ENCODE measurements at regions not wholly inside any gene's neighbourhood (a gene's known extent, or its start where the extent isn't known, plus 50 kb on each side); places are given as distances from the start of the nearest gene placed in this dataset.

DNA sequence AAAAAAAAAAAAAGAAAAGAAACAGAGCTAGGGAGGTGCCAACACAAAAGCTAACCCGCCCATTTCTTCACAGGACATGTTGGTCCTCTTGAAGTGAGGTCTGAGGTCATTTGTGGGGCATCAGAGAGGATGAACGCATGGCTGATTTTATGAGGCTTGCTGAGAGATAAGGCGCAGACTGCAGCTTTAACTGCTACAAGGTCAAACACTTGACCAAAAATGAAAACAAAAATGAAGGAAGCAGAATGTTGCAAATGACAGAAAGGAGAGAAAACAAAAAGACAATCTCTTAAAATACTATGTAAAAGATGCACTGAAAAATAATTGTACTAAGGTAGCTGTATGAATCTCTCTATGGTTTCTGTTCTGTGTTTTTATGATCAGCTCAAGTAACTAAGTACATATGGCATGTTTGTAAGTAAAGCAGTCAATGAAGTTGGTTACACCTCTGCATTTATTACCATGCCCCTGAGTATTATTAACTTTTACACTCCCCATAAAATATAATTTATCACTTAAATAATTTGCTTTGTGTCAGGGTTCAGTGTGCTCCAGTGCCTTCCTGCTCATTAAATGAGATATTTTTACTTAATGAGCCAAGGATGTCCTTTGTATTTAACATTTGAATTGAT, 249.1 kb upstream of the NR5A2 start:
- H3K4me1 ChIP-seq (ENCODE audit: control insufficient read depth in 2 of 2, insufficient read depth in 2 of 2, low read length in 1 of 2), result no peaks in the 10 kb centered on the region
- no peak overlapping the region for H3K4me3 ChIP-seq (ENCODE audit: low read depth in 1 of 2, low read length in 2 of 2)
- H3K36me3 ChIP-seq (ENCODE audit: control insufficient read depth in 2 of 2, insufficient read depth in 2 of 2, low read length in 1 of 2), result no peaks in the 10 kb centered on the region
- H3K27ac ChIP-seq (ENCODE audit: low read depth in 2 of 2, low read length in 1 of 2), result no peak overlapping the region
- H3K27me3 ChIP-seq (ENCODE audit: control insufficient read depth in 1 of 2, insufficient read depth in 2 of 2, low read length in 2 of 2), result no peaks in the 10 kb centered on the region
- no peaks in the 10 kb centered on the region for H3K9me3 ChIP-seq (ENCODE audit: control insufficient read depth in 2 of 2, insufficient read depth in 1 of 2, low read depth in 1 of 2, low read length in 1 of 2)
- 64 to 75% methylated on average over 3 of the region's 3 CpGs for WGBS, 2 donors

DNA sequence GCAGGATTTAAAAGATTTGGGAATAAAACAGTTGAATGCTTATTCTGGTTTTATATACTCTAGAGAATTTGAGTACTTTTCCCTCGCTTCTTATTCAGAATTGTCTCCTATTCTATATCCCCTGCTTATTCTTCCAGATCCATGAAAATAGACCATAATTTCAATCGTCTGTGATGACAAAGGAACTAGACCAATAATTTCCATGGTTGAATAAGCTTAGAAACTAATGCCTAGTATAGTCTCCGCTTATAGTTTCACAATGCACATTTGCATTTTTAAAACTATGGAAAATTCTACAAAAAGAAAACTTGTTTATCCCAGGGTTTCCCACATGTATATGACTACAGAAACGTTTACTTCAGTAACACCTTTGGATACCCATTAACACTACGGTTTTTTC, 247.4 kb upstream of the NR5A2 start:
- Histone ChIP-seq H3K27ac (ENCODE audit: low read depth in 2 of 2, low read length in 1 of 2) (no peak overlapping the region), H3K9me3 (ENCODE audit: control insufficient read depth in 2 of 2, insufficient read depth in 1 of 2, low read depth in 1 of 2, low read length in 1 of 2) (no peaks in the 10 kb centered on the region), H3K4me1 (ENCODE audit: control insufficient read depth in 2 of 2, insufficient read depth in 2 of 2, low read length in 1 of 2) (no peaks in the 10 kb centered on the region), H3K4me3 (ENCODE audit: low read depth in 1 of 2, low read length in 2 of 2) (no peak overlapping the region), H3K36me3 (ENCODE audit: control insufficient read depth in 2 of 2, insufficient read depth in 2 of 2, low read length in 1 of 2) (no peaks in the 10 kb centered on the region), H3K27me3 (ENCODE audit: control insufficient read depth in 1 of 2, insufficient read depth in 2 of 2, low read length in 2 of 2) (no peaks in the 10 kb centered on the region)
- 80 to 84% methylated on average over 5 of the region's 5 CpGs for WGBS, 2 donors

DNA sequence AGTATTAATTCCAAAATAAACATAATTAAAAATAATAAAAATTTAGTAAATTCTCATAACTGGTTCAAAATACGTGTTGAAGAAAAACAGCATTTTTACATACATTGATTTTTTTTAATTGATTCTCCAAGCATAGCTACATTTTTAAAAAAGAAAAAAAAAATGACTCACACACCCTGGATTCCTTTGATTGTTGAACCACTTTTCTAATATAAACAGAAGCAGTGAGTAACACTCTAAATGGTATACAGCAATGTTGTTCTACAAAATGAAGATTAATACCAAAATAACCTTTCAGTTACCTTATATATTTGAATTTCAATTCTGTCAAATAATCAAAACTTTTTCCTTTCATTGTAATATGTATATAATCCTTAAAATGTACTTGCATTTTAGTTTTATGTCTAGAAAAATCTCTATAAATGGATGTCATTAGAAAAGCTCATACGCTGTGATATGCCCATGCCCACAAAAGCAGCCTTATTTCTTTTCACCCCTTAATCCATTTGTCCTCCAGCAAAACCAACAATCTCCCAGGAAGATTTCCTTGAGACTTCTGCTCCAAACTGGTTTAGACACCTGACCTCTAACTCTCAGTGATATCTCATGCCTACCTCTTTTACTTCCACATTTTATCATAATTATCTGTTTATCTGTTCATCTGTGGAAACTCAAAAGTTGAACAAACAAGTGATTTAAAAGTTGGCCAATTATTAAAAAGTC, 246.4 kb upstream of the NR5A2 start:
- 80 to 84% methylated on average over 2 of the region's 2 CpGs for WGBS, 2 donors
- no peaks in the 10 kb centered on the region for H3K9me3 ChIP-seq (ENCODE audit: control insufficient read depth in 2 of 2, insufficient read depth in 1 of 2, low read depth in 1 of 2, low read length in 1 of 2)
- H3K36me3 ChIP-seq (ENCODE audit: control insufficient read depth in 2 of 2, insufficient read depth in 2 of 2, low read length in 1 of 2), result no peaks in the 10 kb centered on the region

DNA sequence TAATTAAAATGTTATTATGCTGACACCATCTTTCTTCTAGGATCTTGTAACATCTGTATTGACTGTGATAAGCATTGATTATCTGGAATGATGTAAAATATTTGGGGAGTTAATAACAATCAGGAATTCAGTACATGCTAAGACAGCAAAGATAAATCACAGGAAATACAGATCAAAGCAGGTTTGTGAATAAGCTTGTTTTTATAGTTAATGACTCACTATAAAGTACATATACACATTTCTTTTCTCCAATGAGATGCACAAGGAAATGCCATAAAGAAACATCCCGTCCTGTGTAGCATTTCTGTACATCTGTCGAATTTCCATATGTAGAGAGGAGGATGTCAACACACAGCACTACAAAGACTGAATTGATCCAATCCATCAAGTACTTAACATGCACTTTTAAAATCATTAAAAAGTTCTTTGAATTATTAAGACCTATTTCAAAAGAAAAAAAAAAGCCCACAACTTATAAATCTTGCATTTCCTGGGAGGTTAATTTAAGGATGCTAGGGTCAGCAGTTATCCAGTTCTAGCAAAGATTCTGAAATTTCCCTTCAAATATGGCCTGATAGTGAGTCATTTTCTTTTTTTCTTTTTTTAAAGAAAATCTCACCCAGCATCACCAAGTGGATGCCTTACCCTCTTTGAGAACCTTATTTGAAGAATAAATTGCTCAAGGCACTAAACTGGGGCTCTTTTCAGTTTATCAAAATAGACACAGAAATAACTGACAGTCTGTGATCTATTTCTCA, 243.2 kb upstream of the NR5A2 start:
- 20 to 38% methylated on average over 2 of the region's 2 CpGs for WGBS, 2 donors
- no peaks in the 10 kb centered on the region for H3K36me3 ChIP-seq (ENCODE audit: control insufficient read depth in 2 of 2, insufficient read depth in 2 of 2, low read length in 1 of 2)
- no peak overlapping the region for H3K4me3 ChIP-seq (ENCODE audit: low read depth in 1 of 2, low read length in 2 of 2)
- no peaks in the 10 kb centered on the region for H3K9me3 ChIP-seq (ENCODE audit: control insufficient read depth in 2 of 2, insufficient read depth in 1 of 2, low read depth in 1 of 2, low read length in 1 of 2)
- H3K27me3 ChIP-seq (ENCODE audit: control insufficient read depth in 1 of 2, insufficient read depth in 2 of 2, low read length in 2 of 2), result no peaks in the 10 kb centered on the region
- no peak overlapping the region for H3K27ac ChIP-seq (ENCODE audit: low read depth in 2 of 2, low read length in 1 of 2)
- no peaks in the 10 kb centered on the region for H3K4me1 ChIP-seq (ENCODE audit: control insufficient read depth in 2 of 2, insufficient read depth in 2 of 2, low read length in 1 of 2)

More for the DNA sequence above, 246.4 kb upstream of the NR5A2 start:
- H3K27me3 ChIP-seq (ENCODE audit: control insufficient read depth in 1 of 2, insufficient read depth in 2 of 2, low read length in 2 of 2), result no peaks in the 10 kb centered on the region
- no peak overlapping the region for H3K4me3 ChIP-seq (ENCODE audit: low read depth in 1 of 2, low read length in 2 of 2)
- H3K27ac ChIP-seq (ENCODE audit: low read depth in 2 of 2, low read length in 1 of 2), result no peak overlapping the region
- H3K4me1 ChIP-seq (ENCODE audit: control insufficient read depth in 2 of 2, insufficient read depth in 2 of 2, low read length in 1 of 2), result no peaks in the 10 kb centered on the region

DNA sequence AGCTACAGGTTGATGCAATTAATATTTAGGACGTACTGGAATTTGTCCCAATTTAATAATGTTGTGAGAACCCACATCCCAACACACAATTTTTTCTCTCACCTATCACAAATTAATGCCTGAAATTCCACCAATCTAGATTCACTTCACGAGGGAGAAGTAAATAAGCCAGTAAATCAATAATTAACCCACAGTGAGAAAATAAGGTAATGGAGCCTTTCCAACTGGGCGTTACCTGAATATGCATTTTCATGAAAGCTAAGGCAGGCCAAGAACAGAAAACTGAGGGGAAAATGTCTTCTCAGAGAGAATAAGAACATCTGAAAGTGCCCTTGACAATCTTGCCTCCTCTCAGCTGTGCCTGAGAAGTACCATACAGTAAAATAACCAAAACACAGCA, 240.8 kb upstream of the NR5A2 start:
- H3K36me3 ChIP-seq (ENCODE audit: control insufficient read depth in 2 of 2, insufficient read depth in 2 of 2, low read length in 1 of 2), result no peaks in the 10 kb centered on the region
- no peak overlapping the region for H3K27ac ChIP-seq (ENCODE audit: low read depth in 2 of 2, low read length in 1 of 2)
- H3K4me3 ChIP-seq (ENCODE audit: low read depth in 1 of 2, low read length in 2 of 2), result no peak overlapping the region
- 76 to 81% methylated on average over 3 of the region's 3 CpGs for WGBS, 2 donors
- H3K4me1 ChIP-seq (ENCODE audit: control insufficient read depth in 2 of 2, insufficient read depth in 2 of 2, low read length in 1 of 2), result no peaks in the 10 kb centered on the region
- H3K27me3 ChIP-seq (ENCODE audit: control insufficient read depth in 1 of 2, insufficient read depth in 2 of 2, low read length in 2 of 2), result no peaks in the 10 kb centered on the region
- H3K9me3 ChIP-seq (ENCODE audit: control insufficient read depth in 2 of 2, insufficient read depth in 1 of 2, low read depth in 1 of 2, low read length in 1 of 2), result no peaks in the 10 kb centered on the region

DNA sequence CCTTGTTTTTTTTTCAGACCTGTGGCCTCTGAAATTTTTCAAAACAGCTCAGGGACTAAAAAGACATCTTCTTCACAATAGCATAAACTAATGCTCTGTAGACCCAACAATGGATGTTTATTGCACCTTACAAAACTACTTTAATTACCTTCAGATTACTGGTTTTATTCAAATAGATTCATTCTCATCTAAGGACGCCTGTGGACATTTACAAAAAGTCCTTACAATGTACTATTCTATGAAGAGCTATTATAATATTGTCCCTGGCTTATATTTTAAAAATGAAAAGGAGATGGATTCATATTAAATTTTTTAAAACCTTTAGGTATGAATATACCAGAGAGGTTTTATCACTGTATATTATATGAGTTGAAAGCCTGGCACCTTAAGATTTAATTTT, 238.4 kb upstream of the NR5A2 start:
- Histone ChIP-seq H3K4me3 (ENCODE audit: low read depth in 1 of 2, low read length in 2 of 2) (no peak overlapping the region), H3K27ac (ENCODE audit: low read depth in 2 of 2, low read length in 1 of 2) (no peak overlapping the region), H3K4me1 (ENCODE audit: control insufficient read depth in 2 of 2, insufficient read depth in 2 of 2, low read length in 1 of 2) (no peaks in the 10 kb centered on the region), H3K36me3 (ENCODE audit: control insufficient read depth in 2 of 2, insufficient read depth in 2 of 2, low read length in 1 of 2) (no peaks in the 10 kb centered on the region), H3K27me3 (ENCODE audit: control insufficient read depth in 1 of 2, insufficient read depth in 2 of 2, low read length in 2 of 2) (no peaks in the 10 kb centered on the region), H3K9me3 (ENCODE audit: control insufficient read depth in 2 of 2, insufficient read depth in 1 of 2, low read depth in 1 of 2, low read length in 1 of 2) (no peaks in the 10 kb centered on the region)
- 78 to 89% methylated on average over 1 of the region's 1 CpG for WGBS, 2 donors

DNA sequence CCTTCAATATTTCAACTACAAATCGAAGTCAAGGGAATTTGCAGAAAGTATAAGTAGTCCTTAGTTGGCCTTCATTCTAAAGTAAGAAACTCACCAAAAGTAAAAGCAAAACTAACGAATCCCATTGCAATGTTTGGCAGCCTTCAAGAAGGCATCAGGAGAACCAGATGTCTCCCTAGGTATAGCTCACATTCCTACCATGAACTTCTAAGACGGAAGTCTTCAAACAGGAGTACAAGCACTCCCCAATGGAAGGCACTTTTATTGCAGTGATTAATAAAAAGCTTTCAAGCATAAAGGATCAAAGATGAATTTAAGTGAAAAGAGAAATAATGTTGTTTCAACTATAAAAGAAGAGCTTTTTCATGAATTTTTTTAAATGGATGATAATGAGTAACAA, 236.0 kb upstream of the NR5A2 start:
- no peaks in the 10 kb centered on the region for H3K27me3 ChIP-seq (ENCODE audit: control insufficient read depth in 1 of 2, insufficient read depth in 2 of 2, low read length in 2 of 2)
- H3K27ac ChIP-seq (ENCODE audit: low read depth in 2 of 2, low read length in 1 of 2), result no peak overlapping the region
- WGBS, 2 donors, result 82 to 87% methylated on average over 3 of the region's 3 CpGs
- no peak overlapping the region for H3K4me3 ChIP-seq (ENCODE audit: low read depth in 1 of 2, low read length in 2 of 2)
- no peaks in the 10 kb centered on the region for H3K9me3 ChIP-seq (ENCODE audit: control insufficient read depth in 2 of 2, insufficient read depth in 1 of 2, low read depth in 1 of 2, low read length in 1 of 2)
- no peaks in the 10 kb centered on the region for H3K4me1 ChIP-seq (ENCODE audit: control insufficient read depth in 2 of 2, insufficient read depth in 2 of 2, low read length in 1 of 2)
- no peaks in the 10 kb centered on the region for H3K36me3 ChIP-seq (ENCODE audit: control insufficient read depth in 2 of 2, insufficient read depth in 2 of 2, low read length in 1 of 2)

DNA sequence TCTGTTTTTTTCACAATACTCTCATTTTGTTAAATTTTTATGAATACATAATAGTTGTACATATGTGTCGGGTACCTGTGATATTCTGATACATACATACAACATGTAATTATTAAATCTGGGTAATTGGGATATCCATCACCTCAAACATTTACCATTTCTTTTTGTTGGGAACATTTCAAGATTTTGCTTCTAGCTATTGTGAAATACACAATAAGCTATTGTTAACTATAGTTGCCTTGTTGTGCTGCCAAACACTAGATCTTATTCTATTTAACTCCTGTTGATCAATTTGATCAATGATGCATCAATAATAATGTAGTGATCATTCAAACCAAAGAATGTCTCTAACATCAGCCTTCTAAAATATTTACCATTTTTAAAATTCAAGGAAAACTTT, 234.6 kb upstream of the NR5A2 start:
- H3K9me3 ChIP-seq (ENCODE audit: control insufficient read depth in 2 of 2, insufficient read depth in 1 of 2, low read depth in 1 of 2, low read length in 1 of 2), result no peaks in the 10 kb centered on the region
- 88 to 91% methylated on average over 1 of the region's 1 CpG for WGBS, 2 donors
- H3K27ac ChIP-seq (ENCODE audit: low read depth in 2 of 2, low read length in 1 of 2), result no peak overlapping the region
- no peaks in the 10 kb centered on the region for H3K4me1 ChIP-seq (ENCODE audit: control insufficient read depth in 2 of 2, insufficient read depth in 2 of 2, low read length in 1 of 2)
- no peak overlapping the region for H3K4me3 ChIP-seq (ENCODE audit: low read depth in 1 of 2, low read length in 2 of 2)
- H3K36me3 ChIP-seq (ENCODE audit: control insufficient read depth in 2 of 2, insufficient read depth in 2 of 2, low read length in 1 of 2), result no peaks in the 10 kb centered on the region
- no peaks in the 10 kb centered on the region for H3K27me3 ChIP-seq (ENCODE audit: control insufficient read depth in 1 of 2, insufficient read depth in 2 of 2, low read length in 2 of 2)

DNA sequence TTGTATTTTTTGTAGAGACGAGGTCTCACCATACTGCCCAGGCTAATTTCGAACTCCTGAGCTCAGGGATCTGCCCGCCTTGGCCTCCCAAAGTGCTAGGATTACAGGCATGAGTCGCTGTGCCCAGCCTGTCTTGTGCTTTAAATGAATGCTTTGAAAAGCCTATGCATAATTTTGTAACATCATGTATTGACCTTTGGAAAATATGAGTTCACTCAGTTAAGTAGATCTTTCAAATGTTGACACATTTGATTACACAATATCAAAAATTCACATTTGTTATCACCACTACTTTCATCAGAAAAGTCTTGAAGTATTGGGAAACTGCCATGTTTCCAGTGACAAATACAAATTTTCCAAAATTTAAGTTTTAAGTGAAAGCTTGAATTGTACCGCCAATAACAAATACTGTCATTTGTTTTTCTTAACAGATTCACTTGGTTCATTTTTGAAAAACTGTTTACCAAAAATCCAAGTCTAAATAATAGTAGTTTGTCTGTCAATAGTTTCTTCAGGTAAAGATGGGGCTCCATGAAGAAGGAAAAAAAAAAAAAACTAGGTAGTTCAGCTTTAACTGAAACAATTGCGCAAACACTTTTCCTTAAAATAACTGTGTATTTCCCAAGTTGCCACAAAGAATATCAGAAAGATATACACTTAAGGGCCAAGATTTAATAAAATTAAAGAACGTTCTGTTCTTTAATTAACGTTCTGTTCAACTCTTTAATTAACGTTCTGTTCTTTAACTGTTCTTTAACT, 233.2 kb upstream of the NR5A2 start:
- no peaks in the 10 kb centered on the region for H3K36me3 ChIP-seq (ENCODE audit: control insufficient read depth in 2 of 2, insufficient read depth in 2 of 2, low read length in 1 of 2)
- no peaks in the 10 kb centered on the region for H3K9me3 ChIP-seq (ENCODE audit: control insufficient read depth in 2 of 2, insufficient read depth in 1 of 2, low read depth in 1 of 2, low read length in 1 of 2)
- H3K27ac ChIP-seq (ENCODE audit: low read depth in 2 of 2, low read length in 1 of 2), result no peak overlapping the region
- no peaks in the 10 kb centered on the region for H3K4me1 ChIP-seq (ENCODE audit: control insufficient read depth in 2 of 2, insufficient read depth in 2 of 2, low read length in 1 of 2)
- H3K4me3 ChIP-seq (ENCODE audit: low read depth in 1 of 2, low read length in 2 of 2), result no peak overlapping the region
- no peaks in the 10 kb centered on the region for H3K27me3 ChIP-seq (ENCODE audit: control insufficient read depth in 1 of 2, insufficient read depth in 2 of 2, low read length in 2 of 2)
- 77 to 83% methylated on average over 9 of the region's 9 CpGs for WGBS, 2 donors

Data from esophagus (tissue), 2 donors.